OCI-LY3 (cell line): ENCODE measurements at regions not wholly inside any gene's neighbourhood (a gene's known extent, or its start where the extent isn't known, plus 50 kb on each side); places are given as distances from the start of the nearest gene placed in this dataset.

Experiments
- H2AFZ ChIP-seq: fragments of 200-600, 300-600 bp; shearing (Covaris generic); 2 replicates; pipeline ENCODE4 v1.6.0; 2014; ENCODE audit warnings: antibody characterized with exemption, low read depth, low read length
- H3K27ac ChIP-seq: fragments of 200-600, 300-600 bp; sonication (generic); 2 replicates; pipeline ENCODE4 v1.5.1; 2014; ENCODE audit warnings: mild to moderate bottlenecking, low read length, moderate library complexity, mixed read lengths
- H3K27me3 ChIP-seq: fragments of 200-600, 300-600 bp; sonication (generic); 2 replicates; pipeline ENCODE4 v1.6.1; 2014; ENCODE audit warnings: low read depth, low read length, mixed read lengths
- H3K36me3 ChIP-seq: fragments of 200-600, 300-600 bp; sonication (generic); replicated peaks from 2 replicates; pipeline ENCODE3; 2014; ENCODE audit warnings: low read depth, low read length, mixed read lengths
- H3K4me1 ChIP-seq: fragments of 300-600, 200-600 bp; sonication (generic); 2 replicates; pipeline ENCODE4 v1.6.1; 2014; ENCODE audit warnings: low read length, mixed read lengths
- H3K4me2 ChIP-seq: fragments of 200-600, 300-600 bp; sonication (generic); 2 replicates; pipeline ENCODE4 v1.6.1; 2014; ENCODE audit warnings: low read length, mixed read lengths
- H3K4me3 ChIP-seq: fragments of 300-600, 200-600 bp; sonication (generic); 2 replicates; pipeline ENCODE4 v1.5.1; 2014; ENCODE audit warnings: antibody characterized with exemption, mild to moderate bottlenecking, low read length, moderate library complexity
- H3K79me2 ChIP-seq: fragments of 300-600, 200-600 bp; shearing (Covaris generic); 2 replicates; pipeline ENCODE4 v1.6.1; 2014; ENCODE audit warnings: mild to moderate bottlenecking, low read length, mixed read lengths
- H3K9ac ChIP-seq: fragments of 300-600, 200-600 bp; shearing (Covaris generic); 2 replicates; pipeline ENCODE4 v1.6.0; 2014; ENCODE audit warnings: mild to moderate bottlenecking, low read length, moderate library complexity
- H3K9me3 ChIP-seq: fragments of 200-600, 300-600 bp; shearing (Covaris generic); 2 replicates; pipeline ENCODE4 v1.6.1; 2014; ENCODE audit warnings: low read length, mixed read lengths; ENCODE audit not compliant: insufficient read depth
- H4K20me1 ChIP-seq: fragments of 200-600, 300-600 bp; sonication (generic); 2 replicates; pipeline ENCODE4 v1.6.1; 2016; ENCODE audit warnings: low read length, mixed read lengths; ENCODE audit not compliant: insufficient read depth
- EZH2phosphoT487 ChIP-seq: fragments of 200-600 bp; shearing (Covaris generic); IDR thresholded peaks from 2 replicates; pipeline ENCODE4 v1.6.1; 2018; ENCODE audit warnings: antibody characterized with exemption, mixed run types, low read depth
- TF ChIP-seq, protein P1 (sequence below): fragments of 200-600, 300-600 bp; sonication (generic); IDR thresholded peaks from 2 replicates; pipeline ENCODE4 v1.5.1; 2014; ENCODE audit warnings: antibody characterized with exemption, low read length, low read depth

DNA sequence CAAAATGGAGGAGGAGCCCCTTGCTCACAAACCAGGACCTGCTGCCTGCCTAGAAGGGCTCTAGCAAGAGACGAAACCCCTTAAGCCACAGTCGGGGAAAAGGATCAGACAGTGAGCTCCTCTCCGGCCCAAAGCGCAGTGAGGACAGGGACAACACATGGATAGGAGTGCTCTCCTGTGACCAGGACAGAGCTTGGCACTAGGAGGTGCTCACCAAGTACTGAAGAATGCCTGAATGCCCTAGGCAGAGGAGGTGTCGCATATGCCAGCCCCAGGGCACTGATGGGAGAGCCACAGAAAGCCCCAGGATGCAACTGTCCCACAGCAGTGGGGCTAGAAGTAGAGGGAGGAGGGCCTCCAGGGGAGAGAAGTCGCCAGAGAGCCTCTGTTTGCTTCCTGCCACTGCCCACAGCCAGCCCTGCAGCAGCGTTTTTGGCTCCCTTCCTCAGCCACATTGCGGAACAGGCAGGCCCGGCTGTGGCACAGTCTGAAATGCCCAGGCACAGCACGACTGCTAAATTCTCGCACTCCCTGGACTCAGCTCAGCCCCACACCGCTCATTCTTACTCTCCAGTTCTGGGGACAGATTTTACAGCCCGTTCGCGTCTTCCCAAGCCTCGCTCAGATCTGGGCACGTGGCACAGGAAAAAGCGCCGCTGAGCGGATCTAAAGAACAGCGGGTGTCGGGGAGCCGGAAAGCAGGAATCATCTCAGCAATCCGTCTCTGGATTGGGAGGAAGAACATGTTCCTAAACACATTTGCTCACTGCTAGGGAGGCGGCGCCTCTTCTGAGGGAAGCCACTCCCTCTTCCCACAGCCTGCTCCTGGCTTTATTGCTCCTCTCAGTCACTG lies 98.7 kb upstream of the POU3F3 start:
- H3K4me2 ChIP-seq = no peak overlapping the region

DNA sequence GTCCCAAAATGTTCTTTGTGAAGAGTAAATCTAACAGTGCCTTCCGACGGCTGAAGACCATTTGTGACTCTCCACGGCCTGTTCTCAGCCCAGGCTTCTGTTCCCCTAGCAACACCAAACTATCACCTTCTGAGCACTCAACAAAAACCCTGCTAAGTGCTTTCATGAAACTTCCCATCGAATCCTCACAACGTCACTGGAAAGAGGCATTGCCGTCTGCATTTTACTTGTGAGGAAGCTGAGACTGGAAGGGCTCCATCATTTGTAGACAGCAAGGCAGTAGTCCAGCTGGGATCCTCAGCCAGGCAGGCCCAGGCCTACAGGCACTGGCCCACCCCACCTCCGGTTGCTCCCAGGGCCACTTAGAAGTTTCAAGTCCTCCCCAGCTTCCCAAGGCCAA lies 97.8 kb upstream of the POU3F3 start:
- no peak overlapping the region for H3K4me3 ChIP-seq
- no peaks in the 10 kb centered on the region for H3K9me3 ChIP-seq
- no peaks in the 10 kb centered on the region for H3K27me3 ChIP-seq
- H3K36me3 ChIP-seq = no peaks in the 10 kb centered on the region
- H4K20me1 ChIP-seq = no peaks in the 10 kb centered on the region
- no peak for TF ChIP-seq EZH2phosphoT487
- TF ChIP-seq, protein P1, sequence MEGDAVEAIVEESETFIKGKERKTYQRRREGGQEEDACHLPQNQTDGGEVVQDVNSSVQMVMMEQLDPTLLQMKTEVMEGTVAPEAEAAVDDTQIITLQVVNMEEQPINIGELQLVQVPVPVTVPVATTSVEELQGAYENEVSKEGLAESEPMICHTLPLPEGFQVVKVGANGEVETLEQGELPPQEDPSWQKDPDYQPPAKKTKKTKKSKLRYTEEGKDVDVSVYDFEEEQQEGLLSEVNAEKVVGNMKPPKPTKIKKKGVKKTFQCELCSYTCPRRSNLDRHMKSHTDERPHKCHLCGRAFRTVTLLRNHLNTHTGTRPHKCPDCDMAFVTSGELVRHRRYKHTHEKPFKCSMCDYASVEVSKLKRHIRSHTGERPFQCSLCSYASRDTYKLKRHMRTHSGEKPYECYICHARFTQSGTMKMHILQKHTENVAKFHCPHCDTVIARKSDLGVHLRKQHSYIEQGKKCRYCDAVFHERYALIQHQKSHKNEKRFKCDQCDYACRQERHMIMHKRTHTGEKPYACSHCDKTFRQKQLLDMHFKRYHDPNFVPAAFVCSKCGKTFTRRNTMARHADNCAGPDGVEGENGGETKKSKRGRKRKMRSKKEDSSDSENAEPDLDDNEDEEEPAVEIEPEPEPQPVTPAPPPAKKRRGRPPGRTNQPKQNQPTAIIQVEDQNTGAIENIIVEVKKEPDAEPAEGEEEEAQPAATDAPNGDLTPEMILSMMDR = no peak
- no peak overlapping the region for H3K27ac ChIP-seq
- no peaks in the 10 kb centered on the region for H3K4me1 ChIP-seq
- H3K4me2 ChIP-seq = no peak overlapping the region
- no peak overlapping the region for H2AFZ ChIP-seq
- H3K79me2 ChIP-seq = no peaks in the 10 kb centered on the region
- H3K9ac ChIP-seq = no peak overlapping the region

More for the DNA sequence above, 98.7 kb upstream of the POU3F3 start:
- H4K20me1 ChIP-seq = no peaks in the 10 kb centered on the region
- H3K4me3 ChIP-seq = no peak overlapping the region
- no peak overlapping the region for H2AFZ ChIP-seq
- H3K4me1 ChIP-seq = no peaks in the 10 kb centered on the region
- no peaks in the 10 kb centered on the region for H3K79me2 ChIP-seq
- no peak overlapping the region for H3K27ac ChIP-seq
- H3K27me3 ChIP-seq = no peaks in the 10 kb centered on the region
- no peak for TF ChIP-seq EZH2phosphoT487
- no peak overlapping the region for H3K9ac ChIP-seq
- no peaks in the 10 kb centered on the region for H3K9me3 ChIP-seq
- H3K36me3 ChIP-seq = no peaks in the 10 kb centered on the region

DNA sequence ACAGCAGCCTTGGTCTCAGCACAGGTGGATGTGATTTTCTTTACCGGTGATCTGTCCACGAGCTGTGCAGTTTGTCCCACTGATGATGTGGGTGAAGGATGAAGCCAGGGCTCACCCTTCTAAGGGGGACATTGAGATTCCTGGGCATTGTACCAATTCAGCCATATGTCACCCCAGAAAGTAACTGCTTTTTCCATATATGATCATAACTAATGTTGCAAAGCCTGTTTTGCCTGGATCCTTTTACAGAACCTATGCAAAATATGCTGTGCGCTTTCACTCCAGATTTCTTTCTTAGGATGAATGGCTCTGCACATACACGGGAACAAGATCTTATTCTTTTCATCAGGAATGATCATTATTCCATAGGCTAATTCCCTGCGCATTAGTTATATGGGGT lies 96.9 kb upstream of the POU3F3 start:
- Histone ChIP-seq H3K79me2 (no peaks in the 10 kb centered on the region), H3K9me3 (no peaks in the 10 kb centered on the region), H3K27ac (no peak overlapping the region), H3K36me3 (no peaks in the 10 kb centered on the region), H3K4me3 (no peak overlapping the region), H3K4me1 (no peaks in the 10 kb centered on the region), H3K27me3 (no peaks in the 10 kb centered on the region), H3K4me2 (no peak overlapping the region), H3K9ac (no peak overlapping the region), H2AFZ (no peak overlapping the region), H4K20me1 (no peaks in the 10 kb centered on the region)
- TF ChIP-seq EZH2phosphoT487 = no peak

DNA sequence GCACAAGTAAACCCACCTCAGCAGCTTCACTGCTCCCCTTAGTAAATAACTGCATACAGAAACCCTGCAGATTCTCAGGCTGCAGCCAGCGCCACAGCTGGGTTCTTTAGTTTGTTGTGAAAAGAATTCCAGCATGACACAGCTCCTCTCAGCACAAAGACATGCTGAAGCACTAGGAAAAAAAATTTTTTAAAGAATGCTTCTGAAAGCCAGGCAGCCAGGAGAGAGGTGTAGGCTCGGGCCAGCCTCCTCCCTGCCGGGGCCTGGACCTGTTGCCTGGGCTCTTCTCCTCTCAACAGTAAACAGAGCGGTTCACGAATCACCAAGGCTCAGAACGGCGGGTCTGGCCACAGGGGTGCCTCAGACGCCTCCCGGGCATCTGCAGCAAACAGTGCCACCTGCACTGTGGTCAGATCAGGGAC lies 95.7 kb upstream of the POU3F3 start:
- Histone ChIP-seq H4K20me1 (no peaks in the 10 kb centered on the region), H3K4me1 (no peaks in the 10 kb centered on the region), H3K4me3 (no peak overlapping the region), H3K27ac (no peak overlapping the region), H3K9ac (no peak overlapping the region), H3K27me3 (no peaks in the 10 kb centered on the region; the same call in 1 of the 2 replicates), H2AFZ (no peak overlapping the region), H3K79me2 (no peaks in the 10 kb centered on the region), H3K4me2 (no peak overlapping the region), H3K9me3 (no peaks in the 10 kb centered on the region), H3K36me3 (no peaks in the 10 kb centered on the region)
- no peak for TF ChIP-seq EZH2phosphoT487
- TF ChIP-seq, protein P1 = no peak

DNA sequence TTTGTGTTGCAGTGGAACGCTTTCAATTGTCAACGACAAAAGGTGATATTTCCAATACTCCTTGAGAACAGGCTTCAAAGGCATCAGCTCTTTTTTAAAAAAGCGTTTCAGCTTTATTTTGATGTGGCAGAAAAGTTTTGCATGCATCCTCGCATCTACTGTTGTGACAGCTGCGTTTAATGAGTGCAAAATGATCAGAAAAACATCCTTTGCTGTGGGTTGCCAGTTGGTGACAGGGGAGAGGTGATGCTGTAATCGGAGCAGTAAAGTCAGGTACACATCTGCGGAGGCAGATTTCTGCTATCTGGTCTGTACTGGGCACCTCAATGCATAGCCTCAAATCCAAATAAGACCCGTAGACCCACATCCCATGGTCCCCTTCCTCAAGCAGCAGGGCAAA lies 91.9 kb upstream of the POU3F3 start:
- no peaks in the 10 kb centered on the region; the same call in 1 of the 2 replicates for H3K27me3 ChIP-seq
- H4K20me1 ChIP-seq = no peaks in the 10 kb centered on the region
- H2AFZ ChIP-seq = no peak overlapping the region
- H3K4me2 ChIP-seq = no peak overlapping the region
- no peak overlapping the region for H3K27ac ChIP-seq
- TF ChIP-seq, protein P1 = no peak
- TF ChIP-seq EZH2phosphoT487 = no peak
- no peaks in the 10 kb centered on the region for H3K36me3 ChIP-seq
- H3K9me3 ChIP-seq = no peaks in the 10 kb centered on the region
- H3K4me1 ChIP-seq = no peaks in the 10 kb centered on the region
- H3K9ac ChIP-seq = no peak overlapping the region
- no peak overlapping the region for H3K4me3 ChIP-seq
- H3K79me2 ChIP-seq = no peaks in the 10 kb centered on the region
